A673 (cell line): ENCODE measurements at regions not wholly inside any gene's neighbourhood (a gene's known extent, or its start where the extent isn't known, plus 50 kb on each side); places are given as distances from the start of the nearest gene placed in this dataset.

Experiments used
- BruUV-seq: library from RNA; stranded (reverse); fragments of 400-500 nt; replicated peaks from 2 replicates; lab custom pipeline; 2021; lab: Mats Ljungman, UMichigan
- CTCF ChIA-PET: fragments of 300-600 bp; sonication (Branson Sonifier 250); formaldehyde crosslinking; loops from one replicate; lab custom pipeline; 2022; ENCODE audit warnings: antibody characterized with exemption; lab: Charles Lee
- POLR2A ChIA-PET: fragments of 300-600 bp; sonication (Branson Sonifier 250); formaldehyde crosslinking; loops from one replicate; lab custom pipeline; 2022; ENCODE audit warnings: antibody characterized with exemption; ENCODE audit not compliant: low non-redundant PET; lab: Charles Lee
- DNase-seq: peaks from one replicate; pipeline ENCODE4 v3.0.0-alpha.2; 2015; ENCODE audit warnings: low spot score
- H3K27ac ChIP-seq: fragments of 200-600 bp; sonication (generic); 2 replicates; pipeline ENCODE4 v1.5.1; 2016; ENCODE audit warnings: mixed run types, low read depth, mild to moderate bottlenecking, mixed read lengths, antibody characterized with exemption, low read length; ENCODE audit not compliant: poor library complexity, severe bottlenecking
- H3K27me3 ChIP-seq: fragments of 200-600 bp; sonication (generic); replicated peaks from 2 replicates; pipeline ENCODE4 v1.6.1; 2017; ENCODE audit warnings: mixed run types, low read depth, mild to moderate bottlenecking, mixed read lengths, antibody characterized with exemption, low read length; ENCODE audit not compliant: insufficient read depth, poor library complexity
- H3K36me3 ChIP-seq: fragments of 200-600 bp; sonication (generic); 2 replicates; pipeline ENCODE4 v1.6.1; 2016; ENCODE audit warnings: mixed run types, mild to moderate bottlenecking, mixed read lengths, antibody characterized with exemption, low read length; ENCODE audit not compliant: insufficient read depth, poor library complexity, severe bottlenecking
- H3K4me1 ChIP-seq: fragments of 200-600 bp; sonication (generic); 2 replicates; pipeline ENCODE4 v1.6.1; 2017; ENCODE audit warnings: mixed run types, mild to moderate bottlenecking, mixed read lengths, antibody characterized with exemption, low read length; ENCODE audit not compliant: insufficient read depth, poor library complexity, severe bottlenecking
- H3K4me3 ChIP-seq: fragments of 200-600 bp; sonication (generic); 2 replicates; pipeline ENCODE4 v1.5.1; 2016; ENCODE audit warnings: low read depth, mixed run types, mild to moderate bottlenecking, mixed read lengths, low read length; ENCODE audit not compliant: poor library complexity, severe bottlenecking
- H3K9me3 ChIP-seq: fragments of 200-600 bp; sonication (generic); 2 replicates; pipeline ENCODE4 v1.6.1; 2016; ENCODE audit warnings: mixed run types, low read depth, mild to moderate bottlenecking, mixed read lengths, antibody characterized with exemption, low read length; ENCODE audit not compliant: poor library complexity, severe bottlenecking
- EZH2 ChIP-seq: fragments of 200-600 bp; sonication (generic); IDR thresholded peaks from 2 replicates; pipeline ENCODE4 v1.6.1; 2017; ENCODE audit warnings: borderline replicate concordance, low read depth, mild to moderate bottlenecking, mixed read lengths, antibody characterized with exemption, low read length; ENCODE audit not compliant: poor library complexity, severe bottlenecking
- intact Hi-C: fragments of 100-400 bp; cut with micrococcal nuclease; formaldehyde crosslinking; loops from one replicate; pipeline ENCODE4 v1.10.0; 2022; ENCODE audit not compliant: unreplicated experiment
- TF ChIP-seq, protein P1 (sequence below): fragments of 300-800, 200-600 bp; sonication (generic); conservative IDR thresholded peaks from 2 replicates; pipeline ENCODE4 v1.5.1; 2017; ENCODE audit warnings: low read depth, mild to moderate bottlenecking, antibody characterized with exemption, low read length, moderate library complexity, mixed read lengths

DNA sequence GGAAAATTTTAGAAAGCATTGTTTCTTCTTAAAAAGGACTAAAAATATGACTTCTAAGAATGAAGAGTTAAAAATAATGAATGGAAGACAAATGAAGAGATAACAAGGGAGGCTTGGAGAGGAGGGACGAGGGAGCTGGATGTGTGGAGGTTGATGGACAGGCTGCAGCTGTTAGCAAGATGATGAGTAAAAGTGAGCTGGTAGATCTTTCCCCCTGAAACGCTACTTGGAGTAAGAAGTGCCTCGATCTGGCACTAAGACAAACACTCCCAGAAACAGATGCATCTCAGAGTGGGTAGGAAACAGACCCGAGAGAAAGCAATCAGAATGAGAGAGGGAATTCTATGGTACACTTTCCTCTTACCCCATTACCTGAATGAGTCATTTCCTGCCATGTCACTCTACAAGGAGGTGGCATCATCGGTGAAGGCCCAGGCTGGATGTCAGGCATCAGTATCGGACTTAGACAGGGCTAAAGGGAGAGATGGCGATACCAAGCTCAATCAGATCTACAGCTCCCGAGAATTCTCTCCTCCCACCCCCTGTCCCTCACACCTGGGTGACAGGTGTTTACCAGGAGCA is 154.1 kb upstream of the BMP2 start:
- no peak for TF ChIP-seq EZH2
- TF ChIP-seq, protein P1, sequence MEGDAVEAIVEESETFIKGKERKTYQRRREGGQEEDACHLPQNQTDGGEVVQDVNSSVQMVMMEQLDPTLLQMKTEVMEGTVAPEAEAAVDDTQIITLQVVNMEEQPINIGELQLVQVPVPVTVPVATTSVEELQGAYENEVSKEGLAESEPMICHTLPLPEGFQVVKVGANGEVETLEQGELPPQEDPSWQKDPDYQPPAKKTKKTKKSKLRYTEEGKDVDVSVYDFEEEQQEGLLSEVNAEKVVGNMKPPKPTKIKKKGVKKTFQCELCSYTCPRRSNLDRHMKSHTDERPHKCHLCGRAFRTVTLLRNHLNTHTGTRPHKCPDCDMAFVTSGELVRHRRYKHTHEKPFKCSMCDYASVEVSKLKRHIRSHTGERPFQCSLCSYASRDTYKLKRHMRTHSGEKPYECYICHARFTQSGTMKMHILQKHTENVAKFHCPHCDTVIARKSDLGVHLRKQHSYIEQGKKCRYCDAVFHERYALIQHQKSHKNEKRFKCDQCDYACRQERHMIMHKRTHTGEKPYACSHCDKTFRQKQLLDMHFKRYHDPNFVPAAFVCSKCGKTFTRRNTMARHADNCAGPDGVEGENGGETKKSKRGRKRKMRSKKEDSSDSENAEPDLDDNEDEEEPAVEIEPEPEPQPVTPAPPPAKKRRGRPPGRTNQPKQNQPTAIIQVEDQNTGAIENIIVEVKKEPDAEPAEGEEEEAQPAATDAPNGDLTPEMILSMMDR = no peak

DNA sequence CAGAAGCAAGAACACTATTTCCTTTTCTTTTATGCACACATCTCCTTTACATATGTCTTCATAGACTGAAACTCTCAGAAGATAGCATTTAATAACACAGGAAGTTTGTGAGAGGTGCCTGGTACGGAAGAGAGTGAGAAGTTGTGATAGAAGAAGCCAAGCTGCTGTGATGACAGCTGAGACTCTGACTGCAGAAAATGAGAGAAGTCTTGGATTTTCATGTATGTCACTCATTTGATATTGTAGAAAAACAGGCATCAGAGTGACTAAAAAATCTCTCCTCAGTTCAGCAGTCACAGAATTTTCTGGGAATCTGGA is 154.9 kb upstream of the BMP2 start:
- H3K4me1 ChIP-seq = no peaks in the 10 kb centered on the region
- ChIA-PET POLR2A (no interaction called here), CTCF (no interaction called here)
- no peak overlapping the region for H3K4me3 ChIP-seq
- no peak overlapping the region for H3K27ac ChIP-seq
- H3K9me3 ChIP-seq = no peaks in the 10 kb centered on the region
- no peak for TF ChIP-seq EZH2
- TF ChIP-seq, protein P1 = no peak
- DNase-seq = no peak
- intact Hi-C loops = no loop called here
- BruUV-seq = no TSS peak
- H3K36me3 ChIP-seq = no peaks in the 10 kb centered on the region
- no peaks in the 10 kb centered on the region for H3K27me3 ChIP-seq

More for the DNA sequence above, 154.1 kb upstream of the BMP2 start:
- CTCF ChIA-PET = no interaction called here
- H3K4me3 ChIP-seq = no peak overlapping the region
- POLR2A ChIA-PET = no interaction called here
- no peak overlapping the region for H3K27ac ChIP-seq
- H3K27me3 ChIP-seq = no peaks in the 10 kb centered on the region
- H3K36me3 ChIP-seq = no peaks in the 10 kb centered on the region
- no TSS peak for BruUV-seq
- no peak for DNase-seq
- intact Hi-C loops = no loop called here
- no peaks in the 10 kb centered on the region for H3K9me3 ChIP-seq
- no peaks in the 10 kb centered on the region for H3K4me1 ChIP-seq

DNA sequence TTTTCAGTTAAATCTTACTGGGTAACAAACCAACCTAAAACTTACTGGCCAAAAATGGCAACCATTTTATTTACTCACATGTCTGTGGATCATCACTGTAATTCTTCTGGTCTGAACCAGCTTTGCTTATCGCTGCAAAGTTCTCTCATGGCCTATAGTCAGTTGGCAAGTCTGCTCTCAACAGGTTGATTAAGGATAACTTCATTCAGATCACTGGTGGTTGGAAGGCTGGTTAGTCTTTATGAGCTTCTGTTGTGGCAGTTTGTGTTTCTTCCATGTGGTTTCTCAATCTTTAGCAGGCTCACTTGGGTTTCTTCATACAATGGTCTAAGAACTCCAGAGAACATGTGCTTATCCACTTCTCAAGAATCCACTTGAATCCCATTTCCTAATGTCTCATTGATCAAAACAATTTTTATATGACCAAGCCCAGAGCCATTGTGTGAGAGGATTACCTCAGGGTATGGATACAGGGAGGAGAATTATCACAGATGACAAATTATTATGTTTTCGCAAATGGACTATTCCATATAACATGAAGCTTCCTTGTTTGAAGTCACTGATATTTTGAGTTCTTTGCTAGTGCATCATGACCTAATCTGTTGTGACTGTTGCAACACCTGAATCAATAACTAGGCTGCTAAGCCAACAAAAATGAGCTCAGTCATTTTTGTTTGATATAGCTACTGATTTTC is 155.4 kb upstream of the BMP2 start:
- ChIA-PET POLR2A (no interaction called here), CTCF (no interaction called here)
- no peak for DNase-seq
- H3K27ac ChIP-seq = no peak overlapping the region
- TF ChIP-seq, protein P1 = no peak
- no peaks in the 10 kb centered on the region for H3K9me3 ChIP-seq
- no peaks in the 10 kb centered on the region for H3K27me3 ChIP-seq
- no peaks in the 10 kb centered on the region for H3K4me1 ChIP-seq
- H3K4me3 ChIP-seq = no peak overlapping the region
- no peaks in the 10 kb centered on the region for H3K36me3 ChIP-seq
- intact Hi-C loops = no loop called here
- no TSS peak for BruUV-seq
